ENCODE measurements at regions not wholly inside any gene's neighbourhood (a gene's known extent, or its start where the extent isn't known, plus 50 kb on each side); places are given as distances from the start of the nearest gene placed in this dataset.

DNA sequence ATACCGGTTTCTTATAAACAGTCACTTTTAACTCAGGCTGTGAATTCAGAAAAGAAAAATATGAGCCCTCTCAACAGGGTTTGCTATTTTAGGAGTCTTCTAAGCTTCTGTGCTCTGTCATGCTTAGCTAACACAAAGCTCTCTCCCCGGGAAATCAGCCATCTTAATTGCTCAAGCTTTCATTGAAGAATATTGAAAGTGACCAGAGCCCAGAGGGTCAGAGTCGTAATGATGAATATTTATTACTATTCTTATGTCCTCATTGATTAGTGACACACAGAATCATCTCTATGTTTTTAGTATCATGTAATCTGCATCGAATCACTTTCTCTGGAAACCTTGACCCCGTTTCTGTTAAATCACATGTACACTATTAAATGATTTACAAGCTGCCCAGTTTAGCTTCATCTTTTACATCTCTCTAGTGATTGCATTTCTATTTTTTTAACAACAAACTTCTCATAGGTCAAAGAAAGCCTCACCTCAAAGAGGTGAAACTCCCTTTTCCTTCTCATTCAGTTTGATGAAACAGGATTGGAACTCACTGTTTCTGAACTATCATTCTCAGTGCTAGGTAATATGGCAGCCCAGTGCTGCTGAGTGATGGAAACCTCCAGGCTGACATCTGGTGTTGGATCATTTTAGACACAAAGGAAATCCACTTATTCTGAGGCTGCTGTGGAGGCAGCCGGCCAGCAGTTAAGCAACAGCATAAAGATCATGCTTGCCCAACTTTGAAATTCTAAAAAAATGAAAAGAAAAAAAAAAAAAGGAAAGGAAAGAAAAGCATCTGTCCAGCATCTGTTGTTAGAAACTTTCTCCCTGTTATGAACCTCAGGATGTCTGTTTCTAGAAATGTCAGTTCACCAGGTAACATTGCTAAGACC is 96.3 kb downstream of the RFPL4B start:
- H3K36me3 ChIP-seq (ENCODE audit: control insufficient read depth in 1 of 2, insufficient read depth in 2 of 2, low read length in 2 of 2) = no peaks in the 10 kb centered on the region
- BruUV-seq (replicated peaks) = no TSS peak
- H3K9me3 ChIP-seq (ENCODE audit: control insufficient read depth in 1 of 2, insufficient read depth in 1 of 2, low read depth in 1 of 2, low read length in 2 of 2) = no peaks in the 10 kb centered on the region
- no peak overlapping the region for H3K9ac ChIP-seq (ENCODE audit: low read length)
- intact Hi-C loops (cut with micrococcal nuclease) = no loop called here
- ChIA-PET POLR2A (no interaction called here), RAD21 (ENCODE audit: low non-redundant PET in 1 of 2, low total read pairs in 2 of 2, uncharacterized antibody in 2 of 2, unreplicated experiment in 2 of 2) (no interaction called here), CTCF (no interaction called here)
- H2AFZ ChIP-seq (ENCODE audit: low read depth, low read length, poor library complexity, severe bottlenecking) = no peak overlapping the region
- ATAC-seq (no peak), DNase-seq (ENCODE audit: low read depth, low spot score) (no peak)
- no peaks in the 10 kb centered on the region for H4K20me1 ChIP-seq (ENCODE audit: insufficient read depth)
- H3K27me3 ChIP-seq (ENCODE audit: insufficient read depth, low read length) = no peaks in the 10 kb centered on the region
- H3K4me3 ChIP-seq (replicated peaks in 1 of 2; ENCODE audit: low read depth in 1 of 2, low read length in 2 of 2) = no peak overlapping the region
- no peak overlapping the region for H3K4me2 ChIP-seq (ENCODE audit: low read length)
- TF ChIP-seq ELF1 (IDR thresholded peaks at IDR 0.05; ENCODE audit: borderline replicate concordance, low read depth) = no peak
- TF ChIP-seq ZNF274 (IDR thresholded peaks at IDR 0.05; ENCODE audit: low read depth, low read length) = no peak
- TF ChIP-seq, protein P1, sequence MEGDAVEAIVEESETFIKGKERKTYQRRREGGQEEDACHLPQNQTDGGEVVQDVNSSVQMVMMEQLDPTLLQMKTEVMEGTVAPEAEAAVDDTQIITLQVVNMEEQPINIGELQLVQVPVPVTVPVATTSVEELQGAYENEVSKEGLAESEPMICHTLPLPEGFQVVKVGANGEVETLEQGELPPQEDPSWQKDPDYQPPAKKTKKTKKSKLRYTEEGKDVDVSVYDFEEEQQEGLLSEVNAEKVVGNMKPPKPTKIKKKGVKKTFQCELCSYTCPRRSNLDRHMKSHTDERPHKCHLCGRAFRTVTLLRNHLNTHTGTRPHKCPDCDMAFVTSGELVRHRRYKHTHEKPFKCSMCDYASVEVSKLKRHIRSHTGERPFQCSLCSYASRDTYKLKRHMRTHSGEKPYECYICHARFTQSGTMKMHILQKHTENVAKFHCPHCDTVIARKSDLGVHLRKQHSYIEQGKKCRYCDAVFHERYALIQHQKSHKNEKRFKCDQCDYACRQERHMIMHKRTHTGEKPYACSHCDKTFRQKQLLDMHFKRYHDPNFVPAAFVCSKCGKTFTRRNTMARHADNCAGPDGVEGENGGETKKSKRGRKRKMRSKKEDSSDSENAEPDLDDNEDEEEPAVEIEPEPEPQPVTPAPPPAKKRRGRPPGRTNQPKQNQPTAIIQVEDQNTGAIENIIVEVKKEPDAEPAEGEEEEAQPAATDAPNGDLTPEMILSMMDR (IDR thresholded peaks at IDR 0.05 in 2 of 3, conservative IDR thresholded peaks at IDR 0.05 in 1 of 3; ENCODE audit: borderline replicate concordance in 1 of 3, insufficient read depth in 1 of 3, low read depth in 2 of 3, low read length in 2 of 3) = no peak
- TF ChIP-seq SIN3A (IDR thresholded peaks at IDR 0.05; ENCODE audit: low read depth) = no peak
- TF ChIP-seq POLR2AphosphoS5 (IDR thresholded peaks at IDR 0.05; ENCODE audit: low read depth, low read length) = no peak
- no peak for TF ChIP-seq POLR2A (IDR thresholded peaks at IDR 0.05; ENCODE audit: borderline replicate concordance, extremely low read depth, insufficient read depth, insufficient read length)
- no peak for TF ChIP-seq EZH2phosphoT487 (IDR thresholded peaks at IDR 0.05; ENCODE audit: borderline replicate concordance)
- no peak for TF ChIP-seq RAD21 (IDR thresholded peaks at IDR 0.05; ENCODE audit: low read depth)
- TF ChIP-seq MAX (IDR thresholded peaks at IDR 0.05) = no peak
- TF ChIP-seq YY1 (IDR thresholded peaks at IDR 0.05; ENCODE audit: extremely low read depth, insufficient replicate concordance, low read depth, low read length) = no peak
- no peak for TF ChIP-seq JUND (IDR thresholded peaks at IDR 0.05)
- TF ChIP-seq, protein P2, sequence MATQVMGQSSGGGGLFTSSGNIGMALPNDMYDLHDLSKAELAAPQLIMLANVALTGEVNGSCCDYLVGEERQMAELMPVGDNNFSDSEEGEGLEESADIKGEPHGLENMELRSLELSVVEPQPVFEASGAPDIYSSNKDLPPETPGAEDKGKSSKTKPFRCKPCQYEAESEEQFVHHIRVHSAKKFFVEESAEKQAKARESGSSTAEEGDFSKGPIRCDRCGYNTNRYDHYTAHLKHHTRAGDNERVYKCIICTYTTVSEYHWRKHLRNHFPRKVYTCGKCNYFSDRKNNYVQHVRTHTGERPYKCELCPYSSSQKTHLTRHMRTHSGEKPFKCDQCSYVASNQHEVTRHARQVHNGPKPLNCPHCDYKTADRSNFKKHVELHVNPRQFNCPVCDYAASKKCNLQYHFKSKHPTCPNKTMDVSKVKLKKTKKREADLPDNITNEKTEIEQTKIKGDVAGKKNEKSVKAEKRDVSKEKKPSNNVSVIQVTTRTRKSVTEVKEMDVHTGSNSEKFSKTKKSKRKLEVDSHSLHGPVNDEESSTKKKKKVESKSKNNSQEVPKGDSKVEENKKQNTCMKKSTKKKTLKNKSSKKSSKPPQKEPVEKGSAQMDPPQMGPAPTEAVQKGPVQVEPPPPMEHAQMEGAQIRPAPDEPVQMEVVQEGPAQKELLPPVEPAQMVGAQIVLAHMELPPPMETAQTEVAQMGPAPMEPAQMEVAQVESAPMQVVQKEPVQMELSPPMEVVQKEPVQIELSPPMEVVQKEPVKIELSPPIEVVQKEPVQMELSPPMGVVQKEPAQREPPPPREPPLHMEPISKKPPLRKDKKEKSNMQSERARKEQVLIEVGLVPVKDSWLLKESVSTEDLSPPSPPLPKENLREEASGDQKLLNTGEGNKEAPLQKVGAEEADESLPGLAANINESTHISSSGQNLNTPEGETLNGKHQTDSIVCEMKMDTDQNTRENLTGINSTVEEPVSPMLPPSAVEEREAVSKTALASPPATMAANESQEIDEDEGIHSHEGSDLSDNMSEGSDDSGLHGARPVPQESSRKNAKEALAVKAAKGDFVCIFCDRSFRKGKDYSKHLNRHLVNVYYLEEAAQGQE (IDR thresholded peaks at IDR 0.05; ENCODE audit: low read depth) = no peak
- TF ChIP-seq EGR1 (IDR thresholded peaks at IDR 0.05; ENCODE audit: low read depth) = no peak
- no peak for TF ChIP-seq EZH2 (IDR thresholded peaks at IDR 0.05)
- no peak for TF ChIP-seq FOSL1 (IDR thresholded peaks at IDR 0.05; ENCODE audit: low read depth)
- TF ChIP-seq, protein P3, sequence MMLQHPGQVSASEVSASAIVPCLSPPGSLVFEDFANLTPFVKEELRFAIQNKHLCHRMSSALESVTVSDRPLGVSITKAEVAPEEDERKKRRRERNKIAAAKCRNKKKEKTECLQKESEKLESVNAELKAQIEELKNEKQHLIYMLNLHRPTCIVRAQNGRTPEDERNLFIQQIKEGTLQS (IDR thresholded peaks at IDR 0.05) = no peak
- TF ChIP-seq ZFX (IDR thresholded peaks at IDR 0.05) = no peak
- TF ChIP-seq SRF (IDR thresholded peaks at IDR 0.05; ENCODE audit: low read depth) = no peak
- H3K4me1 ChIP-seq (ENCODE audit: control insufficient read depth in 1 of 2, insufficient read depth in 2 of 2, low read length in 2 of 2) = no peaks in the 10 kb centered on the region
- no peak overlapping the region for H3K27ac ChIP-seq (ENCODE audit: low read depth, low read length)
- H3K9me2 ChIP-seq (ENCODE audit: insufficient read depth) = no peaks in the 10 kb centered on the region; the same call in 1 of the 2 replicates
- H3K79me2 ChIP-seq (ENCODE audit: insufficient read depth, low read length) = no peaks in the 10 kb centered on the region
